Astrocyte (in vitro differentiated cells and primary cell): ENCODE measurements at regions not wholly inside any gene's neighbourhood (a gene's known extent, or its start where the extent isn't known, plus 50 kb on each side); places are given as distances from the start of the nearest gene placed in this dataset.

ENCODE experiments used
- DNase-seq: peaks from one replicate; pipeline ENCODE4 v3.0.0-alpha.2; 2010; ENCODE audit warnings: low read depth
- FAIRE-seq: peaks from 2 replicates; lab custom pipeline; 2011; peaks lifted over from hg19 to GRCh38; lab: Jason Lieb, UNC
- H2AFZ ChIP-seq: 2 replicates; pipeline ENCODE4 v1.6.0; 2012; ENCODE audit warnings: low read depth, low read length, inconsistent platforms
- H3K27ac ChIP-seq: 2 replicates; pipeline ENCODE4 v1.5.1; 2011; ENCODE audit warnings: low read depth, low read length, inconsistent platforms
- H3K27me3 ChIP-seq: 2 replicates; pipeline ENCODE4 v1.6.0; 2011; ENCODE audit warnings: low read length, inconsistent platforms; ENCODE audit not compliant: insufficient read depth
- H3K36me3 ChIP-seq: 2 replicates; pipeline ENCODE4 v1.5.1; 2011; ENCODE audit warnings: low read length, inconsistent platforms; ENCODE audit not compliant: insufficient read depth
- H3K4me1 ChIP-seq: 2 replicates; pipeline ENCODE4 v1.5.1; 2011; ENCODE audit warnings: low read length, inconsistent platforms; ENCODE audit not compliant: insufficient read depth
- H3K4me2 ChIP-seq: 2 replicates; pipeline ENCODE4 v1.6.0; 2012; ENCODE audit warnings: low read length, inconsistent platforms
- H3K4me3 ChIP-seq: 2 replicates; pipeline ENCODE4 v1.5.1; 2011; ENCODE audit warnings: low read depth, mild to moderate bottlenecking, low read length, inconsistent platforms; ENCODE audit not compliant: insufficient read depth
- H3K79me2 ChIP-seq: 2 replicates; pipeline ENCODE4 v1.6.0; 2012; ENCODE audit warnings: mild to moderate bottlenecking, low read length, inconsistent platforms; ENCODE audit not compliant: insufficient read depth
- H3K9ac ChIP-seq: 2 replicates; pipeline ENCODE4 v1.6.0; 2012; ENCODE audit warnings: mild to moderate bottlenecking, low read length, inconsistent platforms
- H3K9me3 ChIP-seq: 2 replicates; pipeline ENCODE4 v1.5.1; 2012; ENCODE audit warnings: low read depth, mild to moderate bottlenecking, low read length, inconsistent platforms; ENCODE audit not compliant: insufficient read depth
- H4K20me1 ChIP-seq: 2 replicates; pipeline ENCODE4 v1.6.0; 2012; ENCODE audit warnings: low read length, inconsistent platforms; ENCODE audit not compliant: insufficient read depth
- H3K27ac Mint-ChIP-seq: one replicate; pipeline ENCODE4 v1.8.0; 2021; ENCODE audit warnings: mild to moderate bottlenecking, mixed read lengths; ENCODE audit not compliant: unreplicated experiment
- H3K27me3 Mint-ChIP-seq: one replicate; pipeline ENCODE4 v1.8.0; 2021; ENCODE audit warnings: low read depth, mixed read lengths; ENCODE audit not compliant: unreplicated experiment
- H3K36me3 Mint-ChIP-seq: one replicate; pipeline ENCODE4 v1.8.0; 2021; ENCODE audit warnings: low read depth, mixed read lengths; ENCODE audit not compliant: unreplicated experiment
- H3K4me1 Mint-ChIP-seq: one replicate; pipeline ENCODE4 v1.8.0; 2021; ENCODE audit warnings: low read depth, mixed read lengths; ENCODE audit not compliant: unreplicated experiment
- H3K4me3 Mint-ChIP-seq: one replicate; pipeline ENCODE4 v1.8.0; 2021; ENCODE audit warnings: mild to moderate bottlenecking, moderate library complexity, mixed read lengths; ENCODE audit not compliant: unreplicated experiment
- H3K9me3 Mint-ChIP-seq: one replicate; pipeline ENCODE4 v1.8.0; 2021; ENCODE audit warnings: mild to moderate bottlenecking, mixed read lengths; ENCODE audit not compliant: unreplicated experiment
- EZH2 ChIP-seq: IDR thresholded peaks from 2 replicates; pipeline ENCODE4 v1.6.1; 2012; ENCODE audit warnings: mild to moderate bottlenecking, low read length, inconsistent platforms; ENCODE audit not compliant: insufficient read depth
- TF ChIP-seq, protein P1 (sequence below): IDR thresholded peaks from 2 replicates; pipeline ENCODE4 v1.5.1; 2011; ENCODE audit warnings: low read depth, mild to moderate bottlenecking, inconsistent platforms, low read length, moderate library complexity; ENCODE audit not compliant: insufficient read depth

DNA sequence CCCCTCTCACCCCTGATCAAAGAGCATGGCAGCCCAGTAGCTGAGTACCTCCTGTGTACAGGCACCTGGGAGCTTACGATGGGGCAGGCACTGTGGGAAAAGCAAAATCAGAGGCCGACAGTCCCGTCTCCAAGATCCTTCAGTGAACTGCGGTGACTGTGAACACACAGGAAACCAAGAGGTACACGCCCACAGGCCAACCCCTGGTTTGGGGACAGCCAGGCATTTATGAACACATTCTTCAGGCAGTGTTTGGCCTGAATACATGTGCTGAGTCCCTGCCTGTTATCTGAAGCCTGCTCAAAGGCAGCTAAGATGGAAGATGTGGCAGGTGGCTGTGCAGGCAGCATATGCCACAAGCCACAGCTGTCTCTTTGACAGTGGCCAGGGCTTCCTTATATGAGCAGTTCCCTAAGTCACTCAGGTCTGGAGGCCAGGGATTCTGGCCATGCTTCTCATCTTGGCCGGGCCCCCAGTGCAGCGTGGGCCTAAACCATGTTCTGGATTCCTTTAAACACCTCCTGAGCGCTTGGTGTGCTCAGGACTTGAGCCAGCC lies 123.6 kb downstream of the UQCRFS1 start:
- peaks cover 15% of the 10 kb centered on the region for H3K9me3 ChIP-seq
- H3K4me2 ChIP-seq = no peak overlapping the region
- no peaks in the 10 kb centered on the region for H3K27me3 ChIP-seq
- Mint-ChIP-seq H3K4me1 (peaks cover 7% of the 10 kb centered on the region), H3K9me3 (peaks cover 8% of the 10 kb centered on the region), H3K4me3 (no peak overlapping the region), H3K27me3 (peaks cover 34% of the 10 kb centered on the region), H3K27ac (no peak overlapping the region), H3K36me3 (no peaks in the 10 kb centered on the region)
- H3K27ac ChIP-seq = no peak overlapping the region
- TF ChIP-seq, protein P1, sequence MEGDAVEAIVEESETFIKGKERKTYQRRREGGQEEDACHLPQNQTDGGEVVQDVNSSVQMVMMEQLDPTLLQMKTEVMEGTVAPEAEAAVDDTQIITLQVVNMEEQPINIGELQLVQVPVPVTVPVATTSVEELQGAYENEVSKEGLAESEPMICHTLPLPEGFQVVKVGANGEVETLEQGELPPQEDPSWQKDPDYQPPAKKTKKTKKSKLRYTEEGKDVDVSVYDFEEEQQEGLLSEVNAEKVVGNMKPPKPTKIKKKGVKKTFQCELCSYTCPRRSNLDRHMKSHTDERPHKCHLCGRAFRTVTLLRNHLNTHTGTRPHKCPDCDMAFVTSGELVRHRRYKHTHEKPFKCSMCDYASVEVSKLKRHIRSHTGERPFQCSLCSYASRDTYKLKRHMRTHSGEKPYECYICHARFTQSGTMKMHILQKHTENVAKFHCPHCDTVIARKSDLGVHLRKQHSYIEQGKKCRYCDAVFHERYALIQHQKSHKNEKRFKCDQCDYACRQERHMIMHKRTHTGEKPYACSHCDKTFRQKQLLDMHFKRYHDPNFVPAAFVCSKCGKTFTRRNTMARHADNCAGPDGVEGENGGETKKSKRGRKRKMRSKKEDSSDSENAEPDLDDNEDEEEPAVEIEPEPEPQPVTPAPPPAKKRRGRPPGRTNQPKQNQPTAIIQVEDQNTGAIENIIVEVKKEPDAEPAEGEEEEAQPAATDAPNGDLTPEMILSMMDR = no peak
- no peak for TF ChIP-seq EZH2
- no peaks in the 10 kb centered on the region for H4K20me1 ChIP-seq
- DNase-seq (no peak), FAIRE-seq (no peak)
- H2AFZ ChIP-seq = no peak overlapping the region
- H3K4me1 ChIP-seq = no peaks in the 10 kb centered on the region
- no peaks in the 10 kb centered on the region for H3K79me2 ChIP-seq
- H3K36me3 ChIP-seq = no peaks in the 10 kb centered on the region
- H3K4me3 ChIP-seq = no peak overlapping the region
- no peak overlapping the region for H3K9ac ChIP-seq

DNA sequence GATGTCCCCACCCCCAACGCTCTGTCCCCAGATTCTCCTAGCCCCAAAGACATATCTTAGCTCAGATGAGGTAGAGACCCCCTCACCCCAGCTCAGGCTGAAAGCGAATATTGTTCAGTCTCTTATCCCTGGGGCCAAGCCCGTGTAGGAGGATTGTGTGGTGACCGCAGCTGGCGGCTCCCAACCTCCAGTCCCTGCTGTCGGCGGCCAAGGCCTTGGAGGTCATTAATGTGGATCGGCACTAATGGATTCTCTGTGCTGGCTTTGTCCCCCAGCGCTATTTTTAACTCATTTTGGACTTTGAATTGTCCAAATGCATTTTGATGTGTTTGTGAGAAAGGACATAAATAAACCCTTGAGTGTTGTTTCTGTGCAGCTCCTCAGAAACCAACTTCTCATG lies 124.2 kb downstream of the UQCRFS1 start:
- Histone ChIP-seq H3K9me3 (peaks cover 17% of the 10 kb centered on the region), H4K20me1 (no peaks in the 10 kb centered on the region), H2AFZ (no peak overlapping the region), H3K4me2 (no peak overlapping the region), H3K27me3 (no peaks in the 10 kb centered on the region), H3K27ac (no peak overlapping the region), H3K4me1 (no peaks in the 10 kb centered on the region), H3K9ac (no peak overlapping the region), H3K79me2 (no peaks in the 10 kb centered on the region), H3K4me3 (no peak overlapping the region), H3K36me3 (no peaks in the 10 kb centered on the region)
- H3K36me3 Mint-ChIP-seq = no peaks in the 10 kb centered on the region
- H3K27me3 Mint-ChIP-seq = peaks cover 30% of the 10 kb centered on the region
- DNase-seq = no peak
- no peak for FAIRE-seq
- H3K4me3 Mint-ChIP-seq = no peak overlapping the region
- H3K4me1 Mint-ChIP-seq = peaks cover 7% of the 10 kb centered on the region
- TF ChIP-seq, protein P1 = no peak
- TF ChIP-seq EZH2 = no peak
- H3K9me3 Mint-ChIP-seq = peaks cover 10% of the 10 kb centered on the region
- H3K27ac Mint-ChIP-seq = no peak overlapping the region

DNA sequence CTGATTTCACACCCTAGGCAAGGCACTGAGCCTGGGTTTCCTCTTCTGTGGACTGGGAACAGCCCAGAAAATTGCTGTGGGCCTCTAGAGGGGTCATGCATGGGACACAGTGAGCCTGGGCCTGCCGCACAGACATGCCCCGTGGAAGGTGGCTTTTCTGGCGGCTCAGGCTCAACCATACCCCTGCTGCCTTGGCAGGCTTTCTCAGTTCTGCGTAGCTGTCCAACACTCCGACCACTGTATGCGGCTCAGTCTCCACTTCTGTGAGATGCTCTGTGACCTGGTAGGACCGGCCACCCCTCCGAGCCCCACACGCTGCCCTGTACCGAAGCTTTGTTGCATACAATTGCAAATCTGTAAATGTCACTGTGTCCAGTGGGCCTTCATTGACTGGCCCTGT lies 126.3 kb downstream of the UQCRFS1 start:
- H3K27me3 Mint-ChIP-seq = peaks cover 30% of the 10 kb centered on the region
- FAIRE-seq (no peak), DNase-seq (no peak)

More for the DNA sequence above, 126.3 kb downstream of the UQCRFS1 start:
- Histone ChIP-seq H3K4me2 (no peak overlapping the region), H3K4me3 (no peak overlapping the region), H3K4me1 (no peaks in the 10 kb centered on the region), H3K36me3 (no peaks in the 10 kb centered on the region), H4K20me1 (no peaks in the 10 kb centered on the region), H3K27me3 (no peaks in the 10 kb centered on the region), H3K79me2 (no peaks in the 10 kb centered on the region), H2AFZ (no peak overlapping the region), H3K27ac (no peak overlapping the region), H3K9ac (no peak overlapping the region), H3K9me3 (peaks cover 10% of the 10 kb centered on the region)
- Mint-ChIP-seq H3K4me3 (no peak overlapping the region), H3K36me3 (no peaks in the 10 kb centered on the region), H3K9me3 (peaks cover 10% of the 10 kb centered on the region), H3K4me1 (peaks cover 7% of the 10 kb centered on the region), H3K27ac (no peak overlapping the region)
- no peak for TF ChIP-seq EZH2
- TF ChIP-seq, protein P1 = no peak
